Upper lobe of left lung (tissue), 6 donors: ENCODE measurements at regions not wholly inside any gene's neighbourhood (a gene's known extent, or its start where the extent isn't known, plus 50 kb on each side); places are given as distances from the start of the nearest gene placed in this dataset.

Experiments used
- ATAC-seq, 2 donors: fragments of 200-7000 bp; cut with Tn5 transposase; one replicate each; pipeline ENCODE4 v1.9.1; 2022; ENCODE audit warnings: mild to moderate bottlenecking in 2 of 2, moderate library complexity in 2 of 2; ENCODE audit not compliant: low FRiP score in 2 of 2
- DNase-seq, 2 donors: peaks; one replicate each; pipeline ENCODE4 v3.0.0-alpha.2; 2019 to 2020
- H3K27ac ChIP-seq, 4 donors: fragments of 200-600 bp; sonication (generic); one replicate each; pipeline ENCODE4 v1.5.1; 2016 to 2019
- H3K27me3 ChIP-seq, 4 donors: fragments of 200-600 bp; sonication (generic); one replicate each; pipeline ENCODE4 v1.5.1; 2017 to 2019
- H3K36me3 ChIP-seq, 4 donors: fragments of 200-600 bp; sonication (generic); one replicate each; pipeline ENCODE4 v1.5.1; 2016 to 2019
- H3K4me1 ChIP-seq, 4 donors: fragments of 200-600 bp; sonication (generic); one replicate each; pipeline ENCODE4 v1.5.1; 2018 to 2019
- H3K4me3 ChIP-seq, 4 donors: fragments of 200-600 bp; sonication (generic); one replicate each; pipeline ENCODE4 v1.5.1; 2017 to 2019; ENCODE audit warnings: mild to moderate bottlenecking in 2 of 4, moderate library complexity in 1 of 4
- H3K9me3 ChIP-seq, 4 donors: fragments of 200-600 bp; sonication (generic); one replicate each; pipeline ENCODE4 v1.5.1; 2018 to 2019
- EP300 ChIP-seq, 4 donors: sonication (generic); formaldehyde crosslinking; IDR thresholded peaks; one replicate each; pipeline ENCODE4 v1.5.1; 2017; ENCODE audit warnings: antibody characterized with exemption in 4 of 4, control low read depth in 2 of 4
- POLR2A ChIP-seq, 4 donors: fragments of 450-650 bp; IDR thresholded peaks; one replicate each; pipeline ENCODE4 v1.5.1; 2016 to 2017; ENCODE audit warnings: antibody characterized with exemption in 4 of 4, mild to moderate bottlenecking in 2 of 4
- POLR2AphosphoS5 ChIP-seq, 2 donors: sonication (generic); formaldehyde crosslinking; IDR thresholded peaks; one replicate each; pipeline ENCODE4 v1.5.1; 2017; ENCODE audit warnings: antibody characterized with exemption in 2 of 2
- WGBS, 2 donors: methylation state at CpG; one replicate each; pipeline ENCODE4 v1.1.5; 2017 to 2018; 5-methylcytosine and 5-hydroxymethylcytosine counted together
- TF ChIP-seq, protein P1 (sequence below), 6 experiments: fragments of 450-650 bp in 4 of 6; fragments of 200-600 bp in 2 of 6; sonication (generic) in 2 of 6; IDR thresholded peaks; one replicate each; pipeline ENCODE4 v1.5.1; 2016 to 2019; ENCODE audit warnings: antibody characterized with exemption in 6 of 6
- donor health status: DM: no; HTN: no; CAD: no; lungs with moderate emphysema.
- donor health status: DM: no; HTN: yes; CAD: no; lungs with severe emphysema.

DNA sequence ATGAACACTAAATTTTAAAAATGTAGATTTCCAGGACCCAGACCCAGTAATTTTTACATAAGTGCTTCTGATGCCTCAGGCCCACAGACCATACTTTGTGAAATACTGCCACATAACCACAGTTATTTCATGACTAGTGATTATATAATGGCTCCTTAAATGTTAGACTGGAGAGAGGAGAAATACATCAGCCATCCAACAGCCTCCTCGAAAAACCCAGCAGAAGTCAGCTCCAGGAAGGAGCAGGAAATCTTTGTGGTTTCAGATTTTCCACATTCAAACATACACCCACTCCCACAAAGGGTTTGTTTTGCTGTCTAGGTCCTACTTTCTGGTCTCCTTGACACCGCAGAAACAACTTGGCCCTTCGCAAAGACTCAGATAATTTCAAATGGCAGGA is 455.2 kb downstream of the DTWD2 start:
- no peaks in the 10 kb centered on the region for H3K36me3 ChIP-seq
- H3K9me3 ChIP-seq: no peaks in the 10 kb centered on the region
- 60 to 69% methylated on average over 3 of the region's 3 CpGs for WGBS, 2 donors
- no peak overlapping the region for H3K27ac ChIP-seq
- H3K4me1 ChIP-seq: no peaks in the 10 kb centered on the region
- no peak for DNase-seq
- H3K27me3 ChIP-seq: no peaks in the 10 kb centered on the region
- no peak for ATAC-seq
- TF ChIP-seq POLR2AphosphoS5 (IDR thresholded peaks at IDR 0.05): no peak
- no peak overlapping the region for H3K4me3 ChIP-seq

DNA sequence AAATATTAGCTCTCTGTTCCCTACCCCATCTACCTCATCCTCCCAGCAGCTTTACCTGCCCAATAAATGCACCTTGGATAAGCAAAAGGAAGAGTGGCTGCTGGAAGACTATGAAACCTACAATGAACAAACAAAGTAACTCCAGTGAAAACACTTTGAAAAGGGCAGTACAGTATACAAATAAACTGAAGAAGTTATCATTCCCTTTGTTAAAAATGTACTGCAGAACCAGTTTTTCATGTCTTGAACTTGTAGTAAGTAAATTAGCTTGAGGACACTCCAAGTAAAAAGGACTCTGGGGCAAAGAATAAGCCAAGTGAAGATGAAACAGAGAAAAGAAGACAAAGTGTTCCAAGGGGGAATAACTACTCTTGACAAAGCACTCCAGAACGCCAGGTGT is 457.1 kb downstream of the DTWD2 start:
- ATAC-seq: no peak
- Histone ChIP-seq H3K27ac (no peak overlapping the region), H3K36me3 (no peaks in the 10 kb centered on the region), H3K4me3 (no peak overlapping the region), H3K27me3 (no peaks in the 10 kb centered on the region), H3K9me3 (no peaks in the 10 kb centered on the region), H3K4me1 (no peaks in the 10 kb centered on the region)
- no peak for DNase-seq
- 61 to 65% methylated on average over 1 of the region's 1 CpG for WGBS, 2 donors
- TF ChIP-seq POLR2A (IDR thresholded peaks at IDR 0.05): no peak

DNA sequence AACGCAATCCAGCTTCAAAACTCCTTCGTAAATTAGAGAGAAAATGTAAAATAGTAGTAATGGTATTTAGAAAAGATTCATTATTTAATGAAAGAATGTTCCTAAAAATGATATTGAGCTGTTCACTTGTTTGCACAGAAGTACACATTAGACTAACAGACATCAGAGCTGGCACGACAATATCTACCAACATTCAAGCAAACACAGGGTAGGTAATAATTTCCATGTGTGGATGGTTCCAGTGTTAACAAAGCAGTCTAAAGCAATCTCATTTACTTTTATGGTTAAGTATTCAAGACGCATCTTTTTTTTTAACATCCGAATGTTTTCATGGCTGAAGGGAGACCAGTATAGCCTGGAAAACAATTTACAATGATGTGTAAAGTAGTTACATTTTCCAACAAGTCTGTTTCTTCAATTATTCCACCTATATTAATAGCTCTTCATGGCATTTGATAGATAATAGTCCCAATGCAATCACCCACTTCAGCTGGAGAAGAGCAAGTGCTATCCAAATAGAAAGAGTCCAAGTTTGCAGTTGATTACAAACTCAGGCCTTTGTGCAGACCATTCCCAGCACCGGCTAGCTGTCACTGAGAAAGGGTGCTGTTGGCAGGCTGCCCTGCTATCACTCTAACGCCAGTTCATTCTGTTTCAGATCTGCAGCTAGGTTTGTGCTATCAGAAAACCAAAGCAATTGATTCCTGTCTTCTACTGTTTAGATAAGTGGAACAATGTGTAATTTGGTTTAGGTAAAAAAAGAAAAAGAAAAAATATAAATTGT is 458.8 kb downstream of the DTWD2 start:
- 71 to 80% methylated on average over 7 of the region's 7 CpGs for WGBS, 2 donors
- no peaks in the 10 kb centered on the region for H3K27me3 ChIP-seq
- DNase-seq (no peak), ATAC-seq (no peak)
- TF ChIP-seq POLR2AphosphoS5 (IDR thresholded peaks at IDR 0.05) (no peak), EP300 (IDR thresholded peaks at IDR 0.05) (no peak), POLR2A (IDR thresholded peaks at IDR 0.05) (no peak)
- TF ChIP-seq, protein P1, sequence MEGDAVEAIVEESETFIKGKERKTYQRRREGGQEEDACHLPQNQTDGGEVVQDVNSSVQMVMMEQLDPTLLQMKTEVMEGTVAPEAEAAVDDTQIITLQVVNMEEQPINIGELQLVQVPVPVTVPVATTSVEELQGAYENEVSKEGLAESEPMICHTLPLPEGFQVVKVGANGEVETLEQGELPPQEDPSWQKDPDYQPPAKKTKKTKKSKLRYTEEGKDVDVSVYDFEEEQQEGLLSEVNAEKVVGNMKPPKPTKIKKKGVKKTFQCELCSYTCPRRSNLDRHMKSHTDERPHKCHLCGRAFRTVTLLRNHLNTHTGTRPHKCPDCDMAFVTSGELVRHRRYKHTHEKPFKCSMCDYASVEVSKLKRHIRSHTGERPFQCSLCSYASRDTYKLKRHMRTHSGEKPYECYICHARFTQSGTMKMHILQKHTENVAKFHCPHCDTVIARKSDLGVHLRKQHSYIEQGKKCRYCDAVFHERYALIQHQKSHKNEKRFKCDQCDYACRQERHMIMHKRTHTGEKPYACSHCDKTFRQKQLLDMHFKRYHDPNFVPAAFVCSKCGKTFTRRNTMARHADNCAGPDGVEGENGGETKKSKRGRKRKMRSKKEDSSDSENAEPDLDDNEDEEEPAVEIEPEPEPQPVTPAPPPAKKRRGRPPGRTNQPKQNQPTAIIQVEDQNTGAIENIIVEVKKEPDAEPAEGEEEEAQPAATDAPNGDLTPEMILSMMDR (IDR thresholded peaks at IDR 0.05): no peak
- no peaks in the 10 kb centered on the region for H3K9me3 ChIP-seq
- no peak overlapping the region for H3K27ac ChIP-seq
- H3K36me3 ChIP-seq: no peaks in the 10 kb centered on the region
- no peaks in the 10 kb centered on the region for H3K4me1 ChIP-seq
- no peak overlapping the region for H3K4me3 ChIP-seq

DNA sequence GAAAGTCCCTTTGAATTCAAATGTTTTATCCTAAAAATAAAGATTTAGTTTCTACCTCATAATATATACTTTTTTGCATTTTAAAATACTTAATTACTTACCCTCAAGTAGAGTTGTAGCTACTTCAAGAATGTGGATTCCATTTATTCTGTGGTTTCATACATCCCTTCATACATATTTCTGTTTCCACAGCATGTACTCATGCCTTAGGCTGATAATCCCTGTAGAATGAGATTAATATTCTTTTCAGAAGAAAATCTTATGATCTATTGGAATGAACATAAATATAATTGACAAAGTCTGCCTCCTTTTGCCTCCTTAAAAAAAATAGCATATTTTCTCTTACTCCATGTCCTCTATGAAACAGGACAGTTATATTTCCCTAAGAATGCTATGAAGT is 465.7 kb downstream of the DTWD2 start:
- no peak for DNase-seq
- H3K9me3 ChIP-seq: no peaks in the 10 kb centered on the region
- H3K27ac ChIP-seq: no peak overlapping the region
- ATAC-seq: no peak
- H3K36me3 ChIP-seq: no peaks in the 10 kb centered on the region
- H3K4me1 ChIP-seq: no peaks in the 10 kb centered on the region
- no peak overlapping the region for H3K4me3 ChIP-seq
- TF ChIP-seq POLR2A (IDR thresholded peaks at IDR 0.05): no peak
- no peaks in the 10 kb centered on the region for H3K27me3 ChIP-seq

DNA sequence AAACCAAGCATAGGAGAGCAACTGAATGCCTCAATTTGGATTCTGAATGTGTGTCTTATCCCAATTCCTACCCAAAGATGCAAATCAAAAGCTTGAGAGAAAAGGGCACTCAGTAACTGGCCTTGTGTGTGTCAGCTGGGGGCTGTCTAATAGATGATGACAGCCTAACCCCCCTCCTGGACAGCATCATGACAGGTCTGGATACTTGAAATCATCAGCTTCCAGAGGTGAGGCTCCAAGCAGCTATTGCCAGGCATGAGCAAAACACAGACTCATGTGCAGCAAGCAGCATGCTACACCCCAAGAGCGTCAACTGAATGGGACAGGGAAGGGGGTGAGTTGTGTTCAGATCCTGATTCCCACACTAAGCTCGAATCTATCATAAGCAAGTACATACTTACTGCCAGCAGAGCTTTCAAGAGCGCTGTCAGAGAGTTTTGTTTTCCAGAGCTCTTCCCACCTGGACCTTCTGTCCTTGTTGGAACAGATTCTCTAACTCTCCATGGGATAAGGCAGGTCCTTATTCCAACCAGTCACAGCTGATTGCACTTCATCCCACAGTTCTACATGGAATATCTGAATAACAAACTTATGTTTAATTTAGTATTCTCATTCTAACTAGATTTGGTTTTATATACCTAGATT is 467.5 kb downstream of the DTWD2 start:
- 90 to 91% methylated on average over 3 of the region's 3 CpGs for WGBS, 2 donors
- H3K36me3 ChIP-seq: no peaks in the 10 kb centered on the region
- TF ChIP-seq POLR2A (IDR thresholded peaks at IDR 0.05): no peak
- TF ChIP-seq POLR2AphosphoS5 (IDR thresholded peaks at IDR 0.05): no peak
- TF ChIP-seq, protein P1 (IDR thresholded peaks at IDR 0.05): no peak
- no peak for TF ChIP-seq EP300 (IDR thresholded peaks at IDR 0.05)
- H3K4me3 ChIP-seq: no peak overlapping the region
- H3K9me3 ChIP-seq: no peaks in the 10 kb centered on the region
- no peaks in the 10 kb centered on the region for H3K27me3 ChIP-seq
- no peak for ATAC-seq
- no peaks in the 10 kb centered on the region for H3K4me1 ChIP-seq
- DNase-seq: no peak
- H3K27ac ChIP-seq: no peak overlapping the region

DNA sequence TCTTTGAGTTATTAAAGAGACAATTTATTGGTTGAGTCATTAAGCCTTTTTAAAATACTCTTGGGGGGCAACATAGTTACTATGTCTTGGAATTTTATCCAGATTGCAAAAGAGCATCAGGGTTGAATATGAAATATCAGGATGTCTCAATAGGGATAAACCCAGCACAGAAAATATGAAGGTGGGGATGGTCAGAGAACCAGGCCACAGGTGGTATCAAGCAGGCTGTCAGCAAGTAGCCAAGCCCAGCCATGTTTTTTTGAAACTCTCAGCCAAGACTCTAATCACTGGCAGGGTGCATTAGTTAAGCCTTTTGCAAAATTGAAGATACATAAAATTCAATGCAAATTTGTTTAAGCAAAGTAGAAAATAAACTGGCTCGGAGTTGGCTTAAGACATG is 468.9 kb downstream of the DTWD2 start:
- Histone ChIP-seq H3K36me3 (no peaks in the 10 kb centered on the region), H3K9me3 (no peaks in the 10 kb centered on the region), H3K27me3 (no peaks in the 10 kb centered on the region), H3K4me3 (no peak overlapping the region), H3K4me1 (no peaks in the 10 kb centered on the region), H3K27ac (no peak overlapping the region)
- WGBS, 2 donors: 83 to 85% methylated on average over 1 of the region's 1 CpG
- TF ChIP-seq POLR2A (IDR thresholded peaks at IDR 0.05) (no peak), POLR2AphosphoS5 (IDR thresholded peaks at IDR 0.05) (no peak), EP300 (IDR thresholded peaks at IDR 0.05) (no peak)
- TF ChIP-seq, protein P1 (IDR thresholded peaks at IDR 0.05): no peak
- ATAC-seq (no peak), DNase-seq (no peak)
